Prostate gland (tissue), 2 donors: ENCODE measurements at regions not wholly inside any gene's neighbourhood (a gene's known extent, or its start where the extent isn't known, plus 50 kb on each side); places are given as distances from the start of the nearest gene placed in this dataset.

Experiments used
- DNase-seq: peaks from one replicate; pipeline ENCODE4 v3.0.0-alpha.2; 2019; ENCODE audit warnings: low spot score
- H3K27ac ChIP-seq, 2 donors: fragments of 200-600 bp; sonication (generic); 2 replicates each; pipeline ENCODE4 v1.5.1; 2017 to 2019
- H3K27me3 ChIP-seq: fragments of 200-600 bp; sonication (generic); replicated peaks from 2 replicates; pipeline ENCODE4 v1.5.1; 2019; ENCODE audit not compliant: insufficient read depth
- H3K36me3 ChIP-seq, 2 donors: fragments of 200-600 bp; sonication (generic); 1 replicate in 1 of 2; 2 replicates in 1 of 2; pipeline versions ENCODE4 v1.5.1 to v1.8.1; 2017 to 2019
- H3K4me1 ChIP-seq: fragments of 200-600 bp; sonication (generic); replicated peaks from 2 replicates; pipeline ENCODE4 v1.5.1; 2019
- H3K4me3 ChIP-seq, 2 donors: fragments of 200-600 bp; sonication (generic); 2 replicates each; pipeline ENCODE4 v1.5.1; 2017 to 2019
- H3K9me3 ChIP-seq: fragments of 200-600 bp; sonication (generic); 2 replicates; pipeline ENCODE4 v1.5.1; 2017
- CTCF ChIP-seq, 4 experiments: fragments of 200-600 bp in 2 of 4; fragments of 450-650 bp in 2 of 4; sonication (generic) in 2 of 4; IDR thresholded peaks; 1 replicate in 3 of 4; 2 replicates in 1 of 4; pipeline ENCODE4 v1.5.1; 2016 to 2019; ENCODE audit warnings: antibody characterized with exemption in 4 of 4, mild to moderate bottlenecking in 2 of 4, moderate library complexity in 2 of 4
- POLR2A ChIP-seq: fragments of 450-650 bp; IDR thresholded peaks from one replicate; pipeline ENCODE4 v1.6.1; 2016; ENCODE audit warnings: antibody characterized with exemption, mild to moderate bottlenecking
- POLR2AphosphoS5 ChIP-seq: sonication (generic); formaldehyde crosslinking; IDR thresholded peaks from one replicate; pipeline ENCODE4 v1.6.1; 2017; ENCODE audit warnings: antibody characterized with exemption
- WGBS: methylation state at CpG from one replicate; pipeline ENCODE4 v1.1.5; 2018; 5-methylcytosine and 5-hydroxymethylcytosine counted together
- intact Hi-C: fragments of 100-400 bp; cut with DNase I; formaldehyde crosslinking; loops from one replicate; pipeline ENCODE4 v1.14.2; 2022

- Histone ChIP-seq H3K4me3 (no peak overlapping the region), H3K4me1 (no peaks in the 10 kb centered on the region), H3K9me3 (no peaks in the 10 kb centered on the region), H3K36me3 (no peaks in the 10 kb centered on the region), H3K27ac (no peak overlapping the region), H3K27me3 (no peaks in the 10 kb centered on the region)
- 36% methylated on average over 2 of the region's 2 CpGs for WGBS
- no peak for DNase-seq
- no peak for TF ChIP-seq POLR2A
- no peak for TF ChIP-seq CTCF (IDR thresholded peaks at IDR 0.05)
- TF ChIP-seq POLR2AphosphoS5 = no peak
- intact Hi-C loops = no loop called here
Observed at GRCh38 chr5:88118179-88118578, 150.5 kb downstream of the TMEM161B start.

- H3K27me3 ChIP-seq = no peaks in the 10 kb centered on the region
- H3K9me3 ChIP-seq = no peaks in the 10 kb centered on the region
- no peak overlapping the region for H3K27ac ChIP-seq
- H3K4me3 ChIP-seq = no peak overlapping the region
- DNase-seq = no peak
- intact Hi-C loops = no loop called here
- no peak for TF ChIP-seq CTCF (IDR thresholded peaks at IDR 0.05)
- no peak for TF ChIP-seq POLR2A
- no peak for TF ChIP-seq POLR2AphosphoS5
- no peaks in the 10 kb centered on the region for H3K36me3 ChIP-seq
- no peaks in the 10 kb centered on the region for H3K4me1 ChIP-seq
Observed at GRCh38 chr5:88117546-88117945, 151.1 kb downstream of the TMEM161B start.

GRCh38 chr5:88116396-88116795 lies 152.2 kb downstream of the TMEM161B start:
- TF ChIP-seq POLR2AphosphoS5 (no peak), CTCF (IDR thresholded peaks at IDR 0.05) (no peak), POLR2A (no peak)
- H3K4me1 ChIP-seq = no peaks in the 10 kb centered on the region
- no peak overlapping the region for H3K4me3 ChIP-seq
- H3K27ac ChIP-seq = no peak overlapping the region
- H3K27me3 ChIP-seq = no peaks in the 10 kb centered on the region
- H3K36me3 ChIP-seq = no peaks in the 10 kb centered on the region
- DNase-seq = no peak
- H3K9me3 ChIP-seq = no peaks in the 10 kb centered on the region
- intact Hi-C loops = no loop called here

- no peaks in the 10 kb centered on the region for H3K27me3 ChIP-seq
- H3K9me3 ChIP-seq = no peaks in the 10 kb centered on the region
- H3K27ac ChIP-seq = no peak overlapping the region
- no peaks in the 10 kb centered on the region for H3K36me3 ChIP-seq
- H3K4me1 ChIP-seq = no peaks in the 10 kb centered on the region
- H3K4me3 ChIP-seq = no peak overlapping the region
- TF ChIP-seq POLR2AphosphoS5 (no peak), CTCF (IDR thresholded peaks at IDR 0.05) (no peak), POLR2A (no peak)
- DNase-seq = no peak
- intact Hi-C loops = no loop called here
- WGBS = 87% methylated on average over 3 of the region's 3 CpGs
Observed at GRCh38 chr5:88115211-88115610, 153.4 kb downstream of the TMEM161B start.

GRCh38 chr5:88113429-88113828 lies 155.2 kb downstream of the TMEM161B start:
- no peak for DNase-seq
- Histone ChIP-seq H3K27me3 (no peaks in the 10 kb centered on the region), H3K4me3 (no peak overlapping the region), H3K4me1 (no peaks in the 10 kb centered on the region), H3K36me3 (no peaks in the 10 kb centered on the region), H3K27ac (no peak overlapping the region), H3K9me3 (no peaks in the 10 kb centered on the region)
- intact Hi-C loops = no loop called here
- TF ChIP-seq POLR2AphosphoS5 (no peak), POLR2A (no peak), CTCF (IDR thresholded peaks at IDR 0.05) (no peak)
- 81% methylated on average over 1 of the region's 1 CpG for WGBS
